ENCODE measurements at regions not wholly inside any gene's neighbourhood (a gene's known extent, or its start where the extent isn't known, plus 50 kb on each side); places are given as distances from the start of the nearest gene placed in this dataset.

DNA sequence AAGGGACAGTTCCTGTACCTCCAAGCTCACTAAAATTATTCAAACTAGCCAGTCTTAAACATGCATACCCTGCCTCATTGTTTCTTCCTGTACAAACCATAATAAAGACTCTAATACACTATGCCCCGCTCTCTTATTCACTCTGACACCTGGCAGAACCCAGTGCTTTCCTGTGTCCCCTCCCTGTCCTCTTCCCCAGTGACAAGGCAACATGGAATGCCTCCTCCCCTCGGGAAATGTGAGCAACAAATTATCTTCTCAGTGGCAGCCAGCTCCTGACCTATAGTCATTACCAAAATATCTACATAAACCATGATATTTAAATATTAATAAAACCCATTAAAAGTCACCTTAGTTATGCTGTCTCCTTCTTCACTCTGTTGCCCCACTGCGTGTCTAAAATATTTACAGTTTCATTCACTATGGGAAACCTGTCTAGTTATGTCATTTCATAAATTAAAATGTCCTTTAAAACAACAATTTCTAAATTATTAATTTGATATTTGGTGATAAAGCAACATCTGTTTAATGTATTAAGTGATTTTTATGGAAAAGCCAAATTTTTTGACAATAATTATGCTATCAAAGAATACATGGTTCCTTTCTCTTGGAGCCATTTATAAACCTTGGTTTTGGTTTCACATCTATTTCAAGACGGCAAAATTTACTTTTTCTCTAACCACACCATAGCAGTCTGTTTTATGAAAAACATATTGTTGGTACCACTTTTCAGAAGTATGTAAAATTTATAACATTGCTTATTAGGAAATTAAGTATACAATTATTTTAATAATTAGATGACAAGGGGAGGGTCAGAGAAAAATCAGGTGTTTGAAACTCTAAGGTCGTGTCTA lies 1355.2 kb downstream of the XPNPEP1 start:
- 58 to 71% methylated on average over 5 of the region's 5 CpGs for WGBS, 2 donors
- Histone ChIP-seq H3K27me3 (no peaks in the 10 kb centered on the region), H3K27ac (no peak overlapping the region), H3K4me1 (no peaks in the 10 kb centered on the region), H3K36me3 (no peaks in the 10 kb centered on the region), H3K4me3 (no peak overlapping the region), H3K9me3 (no peaks in the 10 kb centered on the region)
- DNase-seq = no peak
- TF ChIP-seq POLR2A (IDR thresholded peaks at IDR 0.05) (no peak), POLR2AphosphoS5 (IDR thresholded peaks at IDR 0.05) (no peak), EP300 (IDR thresholded peaks at IDR 0.05) (no peak)
- TF ChIP-seq, protein P1, sequence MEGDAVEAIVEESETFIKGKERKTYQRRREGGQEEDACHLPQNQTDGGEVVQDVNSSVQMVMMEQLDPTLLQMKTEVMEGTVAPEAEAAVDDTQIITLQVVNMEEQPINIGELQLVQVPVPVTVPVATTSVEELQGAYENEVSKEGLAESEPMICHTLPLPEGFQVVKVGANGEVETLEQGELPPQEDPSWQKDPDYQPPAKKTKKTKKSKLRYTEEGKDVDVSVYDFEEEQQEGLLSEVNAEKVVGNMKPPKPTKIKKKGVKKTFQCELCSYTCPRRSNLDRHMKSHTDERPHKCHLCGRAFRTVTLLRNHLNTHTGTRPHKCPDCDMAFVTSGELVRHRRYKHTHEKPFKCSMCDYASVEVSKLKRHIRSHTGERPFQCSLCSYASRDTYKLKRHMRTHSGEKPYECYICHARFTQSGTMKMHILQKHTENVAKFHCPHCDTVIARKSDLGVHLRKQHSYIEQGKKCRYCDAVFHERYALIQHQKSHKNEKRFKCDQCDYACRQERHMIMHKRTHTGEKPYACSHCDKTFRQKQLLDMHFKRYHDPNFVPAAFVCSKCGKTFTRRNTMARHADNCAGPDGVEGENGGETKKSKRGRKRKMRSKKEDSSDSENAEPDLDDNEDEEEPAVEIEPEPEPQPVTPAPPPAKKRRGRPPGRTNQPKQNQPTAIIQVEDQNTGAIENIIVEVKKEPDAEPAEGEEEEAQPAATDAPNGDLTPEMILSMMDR (IDR thresholded peaks at IDR 0.05) = no peak
- intact Hi-C loops (cut with DNase I) = no loop called here

DNA sequence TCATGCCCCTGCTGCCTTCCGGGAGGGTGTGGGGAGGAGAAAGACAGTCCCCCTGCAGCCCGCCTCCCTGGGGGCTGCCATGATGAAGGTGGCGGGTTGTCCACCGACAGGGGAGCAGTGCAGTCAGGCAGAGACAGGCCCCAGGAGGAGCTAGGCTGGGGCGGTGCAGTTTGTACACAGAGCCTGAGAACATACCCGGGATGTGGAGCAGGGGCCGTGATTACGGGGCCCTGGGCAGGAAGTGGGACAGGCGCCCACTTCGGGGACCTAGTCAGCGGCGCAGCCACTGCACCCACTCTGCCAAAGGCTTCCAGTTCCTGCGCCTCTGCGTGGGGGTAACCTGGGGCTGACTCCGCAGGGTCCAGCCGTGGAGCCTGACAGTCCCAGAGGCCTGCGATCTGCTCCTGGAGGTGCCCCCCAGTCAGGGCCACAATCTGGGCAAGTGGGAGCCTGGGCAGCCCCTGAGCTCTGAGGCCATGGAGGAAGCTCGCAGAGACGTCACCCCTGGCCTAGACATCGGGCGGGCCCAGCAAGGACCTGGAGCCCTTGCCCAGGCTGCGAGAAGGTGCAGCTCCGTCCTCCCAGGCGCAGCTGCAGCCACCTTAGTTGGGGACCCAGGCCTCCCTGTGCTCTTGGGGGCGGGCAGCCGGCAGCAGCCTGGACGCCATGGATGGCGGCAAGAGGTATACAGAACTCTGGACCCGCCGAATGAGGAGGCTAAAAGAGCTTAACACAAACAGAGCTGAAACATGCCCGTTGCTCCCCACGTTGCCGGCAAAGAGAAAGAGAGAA lies 1356.8 kb downstream of the XPNPEP1 start:
- intact Hi-C loops (cut with DNase I) = no loop called here
- 92 to 95% methylated on average over 33 of the region's 33 CpGs for WGBS, 2 donors
- no peak for TF ChIP-seq EP300 (IDR thresholded peaks at IDR 0.05)
- TF ChIP-seq, protein P1 (IDR thresholded peaks at IDR 0.05) = no peak
- TF ChIP-seq POLR2AphosphoS5 (IDR thresholded peaks at IDR 0.05) = no peak
- TF ChIP-seq POLR2A (IDR thresholded peaks at IDR 0.05) = no peak
- no peaks in the 10 kb centered on the region for H3K9me3 ChIP-seq
- peaks cover 0 to 8% (median 5%) of the 10 kb centered on the region in 4 donors for H3K4me1 ChIP-seq
- H3K4me3 ChIP-seq = no peak overlapping the region
- H3K36me3 ChIP-seq = no peaks in the 10 kb centered on the region
- no peaks in the 10 kb centered on the region for H3K27me3 ChIP-seq
- no peak overlapping the region for H3K27ac ChIP-seq
- no peak for DNase-seq

DNA sequence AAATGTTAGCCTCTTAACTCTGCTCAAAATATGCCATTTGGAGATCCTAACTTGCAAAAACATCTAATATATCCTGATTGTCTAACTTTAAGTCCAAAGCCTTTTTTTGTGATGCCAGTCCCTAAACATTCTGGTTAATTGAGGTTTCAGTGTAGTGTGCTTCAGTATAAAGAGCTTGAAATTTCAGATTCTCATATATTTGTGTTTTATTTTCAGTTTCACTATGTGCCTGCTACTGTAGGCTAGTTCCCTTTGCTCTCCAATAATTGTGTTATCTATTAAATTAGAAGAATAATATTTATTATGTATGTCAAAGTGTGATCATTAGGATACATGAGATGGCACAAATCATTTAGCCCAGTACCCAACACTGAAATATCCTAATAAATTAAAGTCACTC lies 1361.2 kb downstream of the XPNPEP1 start:
- intact Hi-C loops (cut with DNase I) = no loop called here
- no peak overlapping the region for H3K27ac ChIP-seq
- no peak for TF ChIP-seq POLR2A (IDR thresholded peaks at IDR 0.05)
- no peak for TF ChIP-seq POLR2AphosphoS5 (IDR thresholded peaks at IDR 0.05)
- TF ChIP-seq EP300 (IDR thresholded peaks at IDR 0.05) = no peak
- TF ChIP-seq, protein P1 (IDR thresholded peaks at IDR 0.05) = no peak

DNA sequence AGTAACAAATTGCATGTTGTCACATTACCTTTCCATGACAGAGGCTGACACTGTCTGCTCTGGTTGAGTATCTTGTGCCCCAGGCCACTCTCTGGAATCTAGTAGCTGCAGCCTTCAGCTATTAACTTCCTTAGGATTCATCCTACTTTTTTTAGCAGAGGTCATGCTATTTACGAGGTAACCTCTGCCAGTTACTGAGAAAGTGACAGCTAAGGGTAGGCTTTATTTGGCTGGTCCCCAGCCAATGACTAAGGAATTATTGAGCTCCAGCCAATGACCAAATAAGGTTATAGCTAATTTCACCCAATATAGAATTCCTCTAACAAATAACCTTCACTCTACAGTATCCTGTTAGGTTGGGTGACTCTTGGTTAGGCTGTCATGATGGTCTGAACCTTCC lies 1361.7 kb downstream of the XPNPEP1 start:
- Histone ChIP-seq H3K27ac (no peak overlapping the region), H3K4me1 (peaks cover 0 to 23% (median 21%) of the 10 kb centered on the region in 4 donors), H3K36me3 (no peaks in the 10 kb centered on the region), H3K9me3 (no peaks in the 10 kb centered on the region), H3K4me3 (no peak overlapping the region), H3K27me3 (no peaks in the 10 kb centered on the region)
- intact Hi-C loops (cut with DNase I) = no loop called here
- 21 to 53% methylated on average over 1 of the region's 1 CpG for WGBS, 2 donors
- TF ChIP-seq POLR2A (IDR thresholded peaks at IDR 0.05) = no peak
- no peak for TF ChIP-seq POLR2AphosphoS5 (IDR thresholded peaks at IDR 0.05)
- TF ChIP-seq EP300 (IDR thresholded peaks at IDR 0.05) = no peak
- TF ChIP-seq, protein P1 (IDR thresholded peaks at IDR 0.05) = no peak
- no peak for DNase-seq

More for the DNA sequence above, 1361.2 kb downstream of the XPNPEP1 start:
- Histone ChIP-seq H3K36me3 (no peaks in the 10 kb centered on the region), H3K4me1 (peaks cover 0 to 23% (median 21%) of the 10 kb centered on the region in 4 donors), H3K9me3 (no peaks in the 10 kb centered on the region), H3K27me3 (no peaks in the 10 kb centered on the region), H3K4me3 (no peak overlapping the region)
- no peak for DNase-seq
